ENCODE measurements at regions not wholly inside any gene's neighbourhood (a gene's known extent, or its start where the extent isn't known, plus 50 kb on each side); places are given as distances from the start of the nearest gene placed in this dataset.

GRCh38 chr10:120145107-120145506, 252.6 kb downstream of the SEC23IP start:
- peak; percentile 98 for TF ChIP-seq CBFA2T3 (IDR thresholded peaks at IDR 0.05)
- TF ChIP-seq, protein P1, sequence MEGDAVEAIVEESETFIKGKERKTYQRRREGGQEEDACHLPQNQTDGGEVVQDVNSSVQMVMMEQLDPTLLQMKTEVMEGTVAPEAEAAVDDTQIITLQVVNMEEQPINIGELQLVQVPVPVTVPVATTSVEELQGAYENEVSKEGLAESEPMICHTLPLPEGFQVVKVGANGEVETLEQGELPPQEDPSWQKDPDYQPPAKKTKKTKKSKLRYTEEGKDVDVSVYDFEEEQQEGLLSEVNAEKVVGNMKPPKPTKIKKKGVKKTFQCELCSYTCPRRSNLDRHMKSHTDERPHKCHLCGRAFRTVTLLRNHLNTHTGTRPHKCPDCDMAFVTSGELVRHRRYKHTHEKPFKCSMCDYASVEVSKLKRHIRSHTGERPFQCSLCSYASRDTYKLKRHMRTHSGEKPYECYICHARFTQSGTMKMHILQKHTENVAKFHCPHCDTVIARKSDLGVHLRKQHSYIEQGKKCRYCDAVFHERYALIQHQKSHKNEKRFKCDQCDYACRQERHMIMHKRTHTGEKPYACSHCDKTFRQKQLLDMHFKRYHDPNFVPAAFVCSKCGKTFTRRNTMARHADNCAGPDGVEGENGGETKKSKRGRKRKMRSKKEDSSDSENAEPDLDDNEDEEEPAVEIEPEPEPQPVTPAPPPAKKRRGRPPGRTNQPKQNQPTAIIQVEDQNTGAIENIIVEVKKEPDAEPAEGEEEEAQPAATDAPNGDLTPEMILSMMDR (IDR thresholded peaks at IDR 0.05 in 2 of 3, conservative IDR thresholded peaks at IDR 0.05 in 1 of 3; ENCODE audit: insufficient read depth in 2 of 3, low read depth in 1 of 3, low read length in 3 of 3) = no peak
- peak; percentile 88 for TF ChIP-seq DPF2 (IDR thresholded peaks at IDR 0.05)
- no peak for TF ChIP-seq POLR2A (conservative IDR thresholded peaks at IDR 0.05)
- no peak for TF ChIP-seq NFYB (IDR thresholded peaks at IDR 0.05; ENCODE audit: extremely low read depth, insufficient read length)
- TF ChIP-seq, protein P2, sequence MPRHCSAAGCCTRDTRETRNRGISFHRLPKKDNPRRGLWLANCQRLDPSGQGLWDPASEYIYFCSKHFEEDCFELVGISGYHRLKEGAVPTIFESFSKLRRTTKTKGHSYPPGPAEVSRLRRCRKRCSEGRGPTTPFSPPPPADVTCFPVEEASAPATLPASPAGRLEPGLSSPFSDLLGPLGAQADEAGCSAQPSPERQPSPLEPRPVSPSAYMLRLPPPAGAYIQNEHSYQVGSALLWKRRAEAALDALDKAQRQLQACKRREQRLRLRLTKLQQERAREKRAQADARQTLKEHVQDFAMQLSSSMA (CRISPR knock-in tag; IDR thresholded peaks at IDR 0.05) = no peak
- TF ChIP-seq NR1H2 (CRISPR knock-in tag; IDR thresholded peaks at IDR 0.05) = no peak
- TF ChIP-seq SAFB2 (IDR thresholded peaks at IDR 0.05; ENCODE audit: borderline replicate concordance, low read depth, low read length, severe bottlenecking) = no peak
- TF ChIP-seq HNRNPH1 (optimal IDR thresholded peaks at IDR 0.05; ENCODE audit: low read depth, low read length) = no peak
